Adrenal gland (tissue), 9 donors: ENCODE measurements at regions not wholly inside any gene's neighbourhood (a gene's known extent, or its start where the extent isn't known, plus 50 kb on each side); places are given as distances from the start of the nearest gene placed in this dataset.

Experiments used
- DNase-seq, 7 donors: peaks; one replicate each; pipeline ENCODE4 v3.0.0-alpha.2; 2019 to 2020
- H3K27ac ChIP-seq, 5 donors: fragments of 200-600 bp; sonication (generic) in 4 of 5; 1 replicate in 3 of 5; 2 replicates in 2 of 5; pipeline versions ENCODE4 v1.5.1 to v1.8.0; 2016 to 2020; ENCODE audit warnings: mild to moderate bottlenecking in 1 of 5
- H3K27me3 ChIP-seq: fragments of 200-600 bp; 2 replicates; pipeline ENCODE4 v1.8.0; 2021
- H3K36me3 ChIP-seq, 2 donors: fragments of 200-600 bp; replicated peaks in 1 of 2; 1 replicate in 1 of 2; 2 replicates in 1 of 2; pipeline versions ENCODE4 v1.5.1 to v1.8.0; 2018 to 2022
- H3K4me1 ChIP-seq, 2 donors: fragments of 200-600 bp; replicated peaks in 1 of 2; 1 replicate in 1 of 2; 2 replicates in 1 of 2; pipeline versions ENCODE4 v1.5.1 to v1.8.0; 2018 to 2021
- H3K4me3 ChIP-seq, 4 donors: fragments of 200-600 bp; sonication (generic) in 3 of 4; one replicate each; pipeline ENCODE4 v1.5.1; 2016 to 2018
- H3K9me3 ChIP-seq, 3 donors: fragments of 200-600 bp; sonication (generic) in 1 of 3; replicated peaks in 1 of 3; 1 replicate in 2 of 3; 2 replicates in 1 of 3; pipeline versions ENCODE4 v1.5.1 to v1.8.0; 2016 to 2021
- POLR2A ChIP-seq, 2 donors: fragments of 450-650 bp; IDR thresholded peaks; one replicate each; pipeline ENCODE4 v1.6.1; 2017; ENCODE audit warnings: antibody characterized with exemption in 2 of 2, mild to moderate bottlenecking in 2 of 2, moderate library complexity in 1 of 2
- WGBS, 4 donors: extraction: QIAGEN DNeasy Blood & Tissue Kit in 2 of 4; methylation state at CpG; one replicate each; pipeline versions ENCODE4 v1.1.5 to v1.1.7; 2013 to 2017; 5-methylcytosine and 5-hydroxymethylcytosine counted together
- intact Hi-C, 2 donors: fragments of 100-400 bp; cut with DNase I; formaldehyde crosslinking; loops; one replicate each; pipeline versions ENCODE4 v1.14.1 to v1.15.0; 2022 to 2023
- TF ChIP-seq, protein P1 (sequence below), 6 experiments: fragments of 450-650 bp in 4 of 6; fragments of 200-600 bp in 2 of 6; sonication (generic) in 1 of 6; IDR thresholded peaks; 1 replicate in 5 of 6; 2 replicates in 1 of 6; pipeline versions ENCODE4 v1.5.1 to v1.8.0; 2016 to 2021; ENCODE audit warnings: antibody characterized with exemption in 6 of 6, mild to moderate bottlenecking in 2 of 6, moderate library complexity in 1 of 6
- donor health status: healthy with polysubstance abuse.
- donor health status: Bipolar disorder and iron deficiency.
- donor health status: DM: yes; HTN: yes; CAD: no.
- donor health status: DM: no; HTN: no; CAD: no.
- donor health status: DM: no; HTN: no; CAD: no.

- H3K27ac ChIP-seq: no peak overlapping the region
- WGBS, 4 donors: 67 to 81% (median 79%) methylated on average over 9 of the region's 9 CpGs
- no peak for TF ChIP-seq POLR2A (IDR thresholded peaks at IDR 0.05)
- TF ChIP-seq, protein P1, sequence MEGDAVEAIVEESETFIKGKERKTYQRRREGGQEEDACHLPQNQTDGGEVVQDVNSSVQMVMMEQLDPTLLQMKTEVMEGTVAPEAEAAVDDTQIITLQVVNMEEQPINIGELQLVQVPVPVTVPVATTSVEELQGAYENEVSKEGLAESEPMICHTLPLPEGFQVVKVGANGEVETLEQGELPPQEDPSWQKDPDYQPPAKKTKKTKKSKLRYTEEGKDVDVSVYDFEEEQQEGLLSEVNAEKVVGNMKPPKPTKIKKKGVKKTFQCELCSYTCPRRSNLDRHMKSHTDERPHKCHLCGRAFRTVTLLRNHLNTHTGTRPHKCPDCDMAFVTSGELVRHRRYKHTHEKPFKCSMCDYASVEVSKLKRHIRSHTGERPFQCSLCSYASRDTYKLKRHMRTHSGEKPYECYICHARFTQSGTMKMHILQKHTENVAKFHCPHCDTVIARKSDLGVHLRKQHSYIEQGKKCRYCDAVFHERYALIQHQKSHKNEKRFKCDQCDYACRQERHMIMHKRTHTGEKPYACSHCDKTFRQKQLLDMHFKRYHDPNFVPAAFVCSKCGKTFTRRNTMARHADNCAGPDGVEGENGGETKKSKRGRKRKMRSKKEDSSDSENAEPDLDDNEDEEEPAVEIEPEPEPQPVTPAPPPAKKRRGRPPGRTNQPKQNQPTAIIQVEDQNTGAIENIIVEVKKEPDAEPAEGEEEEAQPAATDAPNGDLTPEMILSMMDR (IDR thresholded peaks at IDR 0.05): no peak
- intact Hi-C loops: no loop called here
- DNase-seq: no peak
- H3K4me3 ChIP-seq: no peak overlapping the region
- no peaks in the 10 kb centered on the region for H3K27me3 ChIP-seq
- H3K4me1 ChIP-seq: no peaks in the 10 kb centered on the region
- no peaks in the 10 kb centered on the region for H3K36me3 ChIP-seq
- H3K9me3 ChIP-seq: no peaks in the 10 kb centered on the region
Observed at GRCh38 chr1:87505391-87505983, 176.8 kb downstream of the LMO4 start.

GRCh38 chr1:87506147-87506546 lies 177.5 kb downstream of the LMO4 start:
- TF ChIP-seq, protein P1 (IDR thresholded peaks at IDR 0.05): no peak
- no peak for TF ChIP-seq POLR2A (IDR thresholded peaks at IDR 0.05)
- Histone ChIP-seq H3K4me3 (no peak overlapping the region), H3K27me3 (no peaks in the 10 kb centered on the region), H3K9me3 (no peaks in the 10 kb centered on the region), H3K36me3 (no peaks in the 10 kb centered on the region), H3K4me1 (no peaks in the 10 kb centered on the region), H3K27ac (no peak overlapping the region)
- no peak for DNase-seq
- WGBS, 4 donors: 52 to 61% (median 56%) methylated on average over 8 of the region's 8 CpGs
- intact Hi-C loops: no loop called here

- Histone ChIP-seq H3K9me3 (no peaks in the 10 kb centered on the region), H3K27ac (no peak overlapping the region), H3K27me3 (no peaks in the 10 kb centered on the region), H3K4me3 (no peak overlapping the region), H3K4me1 (no peaks in the 10 kb centered on the region), H3K36me3 (no peaks in the 10 kb centered on the region)
- 32 to 71% (median 57%) methylated on average over 1 of the region's 1 CpG for WGBS, 4 donors
- TF ChIP-seq POLR2A (IDR thresholded peaks at IDR 0.05): no peak
- TF ChIP-seq, protein P1 (IDR thresholded peaks at IDR 0.05): no peak
- no peak for DNase-seq
- intact Hi-C loops: no loop called here
Observed at GRCh38 chr1:87508247-87508787, 179.6 kb downstream of the LMO4 start.

GRCh38 chr1:87510540-87510939 lies 181.9 kb downstream of the LMO4 start:
- no peaks in the 10 kb centered on the region for H3K9me3 ChIP-seq
- WGBS, 4 donors: 81 to 87% (median 82%) methylated on average over 3 of the region's 3 CpGs
- H3K27ac ChIP-seq: no peak overlapping the region
- H3K4me3 ChIP-seq: no peak overlapping the region
- no peaks in the 10 kb centered on the region for H3K27me3 ChIP-seq
- intact Hi-C loops: no loop called here
- H3K4me1 ChIP-seq: no peaks in the 10 kb centered on the region
- TF ChIP-seq, protein P1 (IDR thresholded peaks at IDR 0.05): no peak
- TF ChIP-seq POLR2A (IDR thresholded peaks at IDR 0.05): no peak
- H3K36me3 ChIP-seq: no peaks in the 10 kb centered on the region
- no peak for DNase-seq
